Muscle layer of duodenum (tissue), 2 donors: ENCODE measurements at regions not wholly inside any gene's neighbourhood (a gene's known extent, or its start where the extent isn't known, plus 50 kb on each side); places are given as distances from the start of the nearest gene placed in this dataset.

Experiments
- H3K27ac ChIP-seq: one replicate; pipeline ENCODE4 v1.7.0; 2013; ENCODE audit warnings: mild to moderate bottlenecking, low read length
- H3K27me3 ChIP-seq: one replicate; pipeline ENCODE4 v1.7.0; 2013; ENCODE audit warnings: low read depth, mild to moderate bottlenecking, control low read depth, low read length
- H3K36me3 ChIP-seq, 2 donors: one replicate each; pipeline ENCODE4 v1.7.0; 2013; ENCODE audit warnings: low read length in 2 of 2, control low read depth in 1 of 2, mild to moderate bottlenecking in 1 of 2; ENCODE audit not compliant: insufficient read depth in 2 of 2, control insufficient read depth in 1 of 2
- H3K4me1 ChIP-seq, 2 donors: one replicate each; pipeline ENCODE4 v1.7.0; 2013; ENCODE audit warnings: low read length in 2 of 2, mild to moderate bottlenecking in 2 of 2, control low read depth in 1 of 2, moderate library complexity in 1 of 2; ENCODE audit not compliant: insufficient read depth in 2 of 2, control insufficient read depth in 1 of 2
- H3K4me3 ChIP-seq, 2 donors: one replicate each; pipeline ENCODE4 v1.7.0; 2013; ENCODE audit warnings: low read length in 2 of 2, low read depth in 1 of 2, mild to moderate bottlenecking in 1 of 2
- H3K9me3 ChIP-seq, 2 donors: one replicate each; pipeline ENCODE4 v1.7.0; 2013; ENCODE audit warnings: low read length in 2 of 2, control low read depth in 1 of 2, mild to moderate bottlenecking in 1 of 2; ENCODE audit not compliant: control insufficient read depth in 1 of 2
- donor health status: healthy.

GRCh38 chr3:103589770-103590169, 1155.0 kb downstream of the ZPLD1 start:
- no peaks in the 10 kb centered on the region for H3K4me1 ChIP-seq
- H3K4me3 ChIP-seq, result no peak overlapping the region
- no peaks in the 10 kb centered on the region for H3K36me3 ChIP-seq
- H3K27ac ChIP-seq, result no peak overlapping the region
- H3K27me3 ChIP-seq, result no peaks in the 10 kb centered on the region
- H3K9me3 ChIP-seq, result no peaks in the 10 kb centered on the region

DNA sequence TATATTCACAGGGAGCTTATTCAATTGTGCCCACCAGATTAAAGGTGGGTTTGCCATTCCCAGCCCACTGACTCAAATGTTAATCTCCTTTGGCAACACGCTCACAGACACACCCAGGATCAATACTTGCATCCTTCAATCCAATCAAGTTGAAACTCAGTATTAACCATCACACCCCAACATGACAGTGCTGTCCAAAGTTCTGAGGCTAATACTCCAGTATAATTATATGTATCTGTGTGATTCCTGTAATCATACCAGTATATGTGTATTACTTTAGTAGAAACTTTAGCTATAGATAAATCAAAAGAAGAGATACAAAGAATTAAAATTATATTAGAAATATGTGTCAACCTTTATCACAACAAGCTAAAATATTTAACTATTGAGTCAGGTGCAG, 1166.0 kb downstream of the ZPLD1 start:
- Histone ChIP-seq H3K4me3 (no peak overlapping the region), H3K9me3 (no peaks in the 10 kb centered on the region), H3K27ac (no peak overlapping the region), H3K36me3 (no peaks in the 10 kb centered on the region), H3K4me1 (no peaks in the 10 kb centered on the region), H3K27me3 (no peaks in the 10 kb centered on the region)

- H3K36me3 ChIP-seq, result no peaks in the 10 kb centered on the region
- no peaks in the 10 kb centered on the region for H3K4me1 ChIP-seq
- no peaks in the 10 kb centered on the region for H3K9me3 ChIP-seq
- H3K4me3 ChIP-seq, result no peak overlapping the region
- H3K27me3 ChIP-seq, result no peaks in the 10 kb centered on the region
- H3K27ac ChIP-seq, result no peak overlapping the region
These were observed 1166.9 kb downstream of the ZPLD1 start for GRCh38 chr3:103601666-103602065.

GRCh38 chr3:103609472-103609871, 1174.7 kb downstream of the ZPLD1 start:
- no peaks in the 10 kb centered on the region for H3K27me3 ChIP-seq
- no peaks in the 10 kb centered on the region for H3K9me3 ChIP-seq

DNA sequence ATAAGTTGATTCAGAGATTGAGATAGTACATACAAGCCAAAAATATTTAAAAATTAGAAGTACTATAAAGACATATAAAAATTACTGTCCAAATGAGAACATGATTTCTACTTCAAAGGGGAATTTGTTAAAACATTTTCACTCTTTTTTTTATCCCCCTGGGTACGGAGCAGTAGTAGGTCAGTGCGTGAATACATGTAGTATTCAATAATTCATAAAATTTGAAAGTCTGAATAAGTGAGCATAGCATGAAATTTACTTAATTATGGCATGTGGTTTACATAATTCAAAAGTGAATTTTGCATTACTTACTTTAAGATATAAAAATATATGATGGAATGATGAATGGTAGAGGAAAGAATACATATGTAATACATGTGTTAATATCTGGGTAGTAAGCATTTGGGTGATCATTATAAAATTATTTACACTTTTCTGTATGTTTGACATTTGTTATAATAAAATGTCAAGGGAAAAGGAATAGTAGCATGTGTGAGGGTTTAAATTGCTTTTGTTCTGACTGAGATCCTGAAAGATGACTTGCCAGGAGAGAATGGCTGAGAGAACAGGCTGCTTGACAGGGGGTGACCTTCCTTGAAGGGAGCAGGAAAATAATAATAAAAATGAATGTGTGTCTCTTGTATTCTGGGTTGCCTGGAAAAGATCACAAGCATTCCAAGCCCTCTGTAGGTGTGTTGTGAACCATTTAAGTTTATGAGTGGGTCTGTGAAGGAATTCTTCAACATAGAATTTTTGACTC, 1178.8 kb downstream of the ZPLD1 start:
- Histone ChIP-seq H3K9me3 (no peaks in the 10 kb centered on the region), H3K36me3 (no peaks in the 10 kb centered on the region), H3K4me1 (no peaks in the 10 kb centered on the region), H3K4me3 (no peak overlapping the region), H3K27ac (no peak overlapping the region), H3K27me3 (no peaks in the 10 kb centered on the region)

More at GRCh38 chr3:103609472-103609871, 1174.7 kb downstream of the ZPLD1 start:
- no peaks in the 10 kb centered on the region for H3K4me1 ChIP-seq
- no peaks in the 10 kb centered on the region for H3K36me3 ChIP-seq
- H3K4me3 ChIP-seq, result no peak overlapping the region
- no peak overlapping the region for H3K27ac ChIP-seq

GRCh38 chr3:103614719-103615118, 1179.9 kb downstream of the ZPLD1 start:
- H3K36me3 ChIP-seq, result no peaks in the 10 kb centered on the region
- no peaks in the 10 kb centered on the region for H3K9me3 ChIP-seq
- no peaks in the 10 kb centered on the region for H3K27me3 ChIP-seq
- H3K27ac ChIP-seq, result no peak overlapping the region
- no peaks in the 10 kb centered on the region for H3K4me1 ChIP-seq
- no peak overlapping the region for H3K4me3 ChIP-seq

DNA sequence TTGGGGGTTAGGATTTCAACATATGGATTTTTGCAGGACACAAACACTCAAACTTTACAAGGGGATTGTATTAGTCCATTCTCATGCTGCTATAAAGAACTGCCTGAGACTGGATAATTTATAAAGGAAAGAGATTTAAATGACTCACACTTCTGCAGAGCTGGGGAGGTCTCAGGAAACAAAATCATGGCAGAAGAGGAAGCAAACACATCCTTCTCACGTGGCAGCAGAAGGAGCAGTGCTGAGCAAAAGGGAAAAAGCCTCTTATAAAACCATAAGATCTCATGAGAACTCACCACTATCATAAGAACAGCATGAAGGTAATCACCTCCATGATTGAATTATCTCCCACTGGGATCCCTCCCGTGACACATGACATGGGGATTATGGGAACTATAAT, 1183.1 kb downstream of the ZPLD1 start:
- H3K36me3 ChIP-seq, result no peaks in the 10 kb centered on the region
- H3K27ac ChIP-seq, result no peak overlapping the region
- H3K4me3 ChIP-seq, result no peak overlapping the region
- H3K27me3 ChIP-seq, result no peaks in the 10 kb centered on the region
- no peaks in the 10 kb centered on the region for H3K4me1 ChIP-seq
- H3K9me3 ChIP-seq, result no peaks in the 10 kb centered on the region

- Histone ChIP-seq H3K27ac (no peak overlapping the region), H3K36me3 (no peaks in the 10 kb centered on the region), H3K9me3 (peaks cover 6 to 9% of the 10 kb centered on the region in 2 donors), H3K27me3 (no peaks in the 10 kb centered on the region), H3K4me3 (no peak overlapping the region), H3K4me1 (no peaks in the 10 kb centered on the region)
These were observed 1189.5 kb downstream of the ZPLD1 start for GRCh38 chr3:103624271-103624670.

DNA sequence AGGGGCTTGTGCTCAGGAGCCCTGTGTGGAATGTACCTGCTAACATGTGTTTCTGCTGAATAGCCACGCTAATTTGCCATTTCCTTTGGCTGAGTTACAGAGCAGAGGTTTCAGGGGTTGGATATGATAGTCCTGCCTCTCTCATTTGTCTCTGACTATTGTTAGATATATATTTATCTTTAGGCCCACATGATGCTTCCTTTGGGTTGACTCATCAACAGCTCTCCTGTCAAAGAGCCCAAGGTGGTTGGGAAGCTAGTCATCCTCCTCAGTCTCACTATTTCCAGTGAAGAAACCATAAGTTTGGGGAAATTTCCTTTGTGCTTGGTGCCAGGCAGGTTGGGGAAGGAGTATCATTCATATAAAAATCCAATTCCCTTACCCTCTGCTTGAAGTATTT, 1194.6 kb downstream of the ZPLD1 start:
- Histone ChIP-seq H3K4me3 (no peak overlapping the region), H3K9me3 (peaks cover 6 to 12% of the 10 kb centered on the region in 2 donors), H3K4me1 (no peaks in the 10 kb centered on the region), H3K27me3 (no peaks in the 10 kb centered on the region), H3K27ac (no peak overlapping the region), H3K36me3 (no peaks in the 10 kb centered on the region)

DNA sequence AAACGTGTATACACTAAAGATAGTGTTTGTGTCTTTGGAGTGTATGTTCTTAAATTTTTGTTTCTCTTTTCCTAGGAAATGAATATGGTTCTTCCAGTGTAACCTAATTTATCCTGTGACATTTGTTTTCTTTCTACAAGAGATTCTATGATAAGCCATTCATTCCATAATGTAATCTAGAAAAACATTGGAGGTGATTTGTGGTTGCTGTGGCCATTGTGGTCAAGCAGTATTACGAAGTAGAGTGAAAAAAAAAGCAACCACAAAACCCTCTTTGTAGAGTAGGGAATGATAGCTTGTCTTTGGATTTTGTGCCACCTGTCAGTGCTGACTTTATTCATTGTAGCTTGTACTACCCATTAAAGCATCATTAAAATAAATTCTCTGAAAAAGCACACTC, 1209.6 kb downstream of the ZPLD1 start:
- Histone ChIP-seq H3K27me3 (no peaks in the 10 kb centered on the region), H3K9me3 (no peaks in the 10 kb centered on the region), H3K4me3 (no peak overlapping the region), H3K36me3 (no peaks in the 10 kb centered on the region), H3K4me1 (no peaks in the 10 kb centered on the region), H3K27ac (no peak overlapping the region)

GRCh38 chr3:103653996-103654395, 1219.2 kb downstream of the ZPLD1 start:
- Histone ChIP-seq H3K4me3 (no peak overlapping the region), H3K9me3 (no peaks in the 10 kb centered on the region), H3K4me1 (no peaks in the 10 kb centered on the region), H3K27ac (no peak overlapping the region), H3K36me3 (no peaks in the 10 kb centered on the region), H3K27me3 (no peaks in the 10 kb centered on the region)

GRCh38 chr3:103657756-103658155, 1222.9 kb downstream of the ZPLD1 start:
- Histone ChIP-seq H3K27ac (no peak overlapping the region), H3K27me3 (no peaks in the 10 kb centered on the region), H3K9me3 (no peaks in the 10 kb centered on the region), H3K36me3 (no peaks in the 10 kb centered on the region), H3K4me1 (no peaks in the 10 kb centered on the region), H3K4me3 (no peak overlapping the region)
